Right forelimb (tissue), 1 donor: ENCODE measurements at regions not wholly inside any gene's neighbourhood (a gene's known extent, or its start where the extent isn't known, plus 50 kb on each side); places are given as distances from the start of the nearest gene placed in this dataset.

Experiments
- DNase-seq: peaks from one replicate; pipeline ENCODE4 v3.0.0-alpha.2; 2018

GRCh38 chr5:155068616-155069100, 55.1 kb downstream of the KIF4B start:
- DNase-seq = no peak

GRCh38 chr5:155069961-155070360, 56.4 kb downstream of the KIF4B start:
- no peak for DNase-seq

GRCh38 chr5:155070781-155071180, 57.2 kb downstream of the KIF4B start:
- no peak for DNase-seq

- DNase-seq = no peak
Measured at GRCh38 chr5:155076379-155076778, 62.8 kb downstream of the KIF4B start.

GRCh38 chr5:155079698-155080097, 66.1 kb downstream of the KIF4B start:
- DNase-seq = no peak

- no peak for DNase-seq
Measured at GRCh38 chr5:155080721-155081120, 67.2 kb downstream of the KIF4B start.

- DNase-seq = no peak
Measured at GRCh38 chr5:155081618-155082017, 68.1 kb downstream of the KIF4B start.

- no peak for DNase-seq
Measured at GRCh38 chr5:155082401-155082800, 68.8 kb downstream of the KIF4B start.

- DNase-seq = no peak
Measured at GRCh38 chr5:155085282-155085989, 71.9 kb downstream of the KIF4B start.

- DNase-seq = no peak
Measured at GRCh38 chr5:155087036-155087435, 73.5 kb downstream of the KIF4B start.

GRCh38 chr5:155088811-155089210, 75.3 kb downstream of the KIF4B start:
- DNase-seq = no peak

- no peak for DNase-seq
Measured at GRCh38 chr5:155089643-155090042, 76.1 kb downstream of the KIF4B start.

- no peak for DNase-seq
Measured at GRCh38 chr5:155091063-155091648, 77.6 kb downstream of the KIF4B start.

- DNase-seq = no peak
Measured at GRCh38 chr5:155091768-155092717, 78.5 kb downstream of the KIF4B start.

GRCh38 chr5:155094455-155094854, 80.9 kb downstream of the KIF4B start:
- no peak for DNase-seq

- DNase-seq = no peak
Measured at GRCh38 chr5:155097995-155098394, 84.4 kb downstream of the KIF4B start.

GRCh38 chr5:155098433-155098832, 84.9 kb downstream of the KIF4B start:
- no peak for DNase-seq

GRCh38 chr5:155101697-155102096, 88.1 kb downstream of the KIF4B start:
- DNase-seq = no peak

GRCh38 chr5:155103146-155103545, 89.6 kb downstream of the KIF4B start:
- no peak for DNase-seq

GRCh38 chr5:155104441-155104840, 90.9 kb downstream of the KIF4B start:
- no peak for DNase-seq

GRCh38 chr5:155106221-155106620, 92.7 kb downstream of the KIF4B start:
- no peak for DNase-seq

GRCh38 chr5:155113888-155114287, 100.3 kb downstream of the KIF4B start:
- DNase-seq = no peak

- DNase-seq = no peak
Measured at GRCh38 chr5:155114655-155115054, 101.1 kb downstream of the KIF4B start.
